HG03558 (cell line): ENCODE measurements at regions not wholly inside any gene's neighbourhood (a gene's known extent, or its start where the extent isn't known, plus 50 kb on each side); places are given as distances from the start of the nearest gene placed in this dataset.

Experiments used
- ATAC-seq: cut with Tn5 transposase; IDR thresholded peaks from one replicate; pipeline ENCODE4 v1.9.1; 2021; ENCODE audit warnings: moderate number of reproducible peaks; ENCODE audit not compliant: unreplicated experiment; ENCODE audit errors: extremely low read depth

DNA sequence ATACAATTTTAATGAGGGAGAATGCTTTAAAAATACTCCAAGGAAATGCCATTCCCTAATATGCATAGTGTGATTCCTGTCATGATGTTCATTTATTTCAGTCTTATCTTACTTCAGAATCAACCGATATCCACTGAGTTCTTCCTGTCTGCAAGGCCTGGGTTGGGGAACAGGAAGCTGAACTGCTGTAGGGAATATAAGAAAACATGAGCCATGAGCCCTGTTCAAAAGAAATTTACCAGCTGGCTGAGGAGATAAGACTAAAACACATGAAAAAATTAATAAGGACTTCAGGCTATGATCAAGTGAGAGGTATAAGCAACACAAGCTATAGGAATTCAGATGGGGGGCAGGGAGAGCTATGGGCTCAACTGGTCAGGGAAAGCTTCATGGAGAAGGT, 184.7 kb downstream of the PLPP4 start:
- ATAC-seq = no peak

DNA sequence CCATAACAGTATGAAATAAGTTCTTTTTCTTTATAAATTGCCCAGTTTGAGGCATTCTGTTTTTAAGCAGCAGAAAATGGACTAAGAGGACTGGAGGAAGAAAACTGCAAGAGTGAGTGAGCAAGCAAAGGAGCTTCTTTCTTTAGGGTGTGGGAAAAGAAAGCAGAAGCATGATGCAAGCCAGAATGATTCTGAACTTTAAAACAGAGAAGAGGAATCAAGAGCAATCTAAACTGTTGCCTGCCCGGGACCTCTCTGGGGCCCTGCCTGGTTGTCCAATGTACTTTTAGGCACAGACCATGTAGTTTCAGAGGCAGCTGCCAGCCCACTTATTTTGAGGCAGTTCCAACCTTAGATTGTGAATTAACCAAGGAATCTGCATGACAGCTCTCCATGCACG, 186.3 kb downstream of the PLPP4 start:
- no peak for ATAC-seq

DNA sequence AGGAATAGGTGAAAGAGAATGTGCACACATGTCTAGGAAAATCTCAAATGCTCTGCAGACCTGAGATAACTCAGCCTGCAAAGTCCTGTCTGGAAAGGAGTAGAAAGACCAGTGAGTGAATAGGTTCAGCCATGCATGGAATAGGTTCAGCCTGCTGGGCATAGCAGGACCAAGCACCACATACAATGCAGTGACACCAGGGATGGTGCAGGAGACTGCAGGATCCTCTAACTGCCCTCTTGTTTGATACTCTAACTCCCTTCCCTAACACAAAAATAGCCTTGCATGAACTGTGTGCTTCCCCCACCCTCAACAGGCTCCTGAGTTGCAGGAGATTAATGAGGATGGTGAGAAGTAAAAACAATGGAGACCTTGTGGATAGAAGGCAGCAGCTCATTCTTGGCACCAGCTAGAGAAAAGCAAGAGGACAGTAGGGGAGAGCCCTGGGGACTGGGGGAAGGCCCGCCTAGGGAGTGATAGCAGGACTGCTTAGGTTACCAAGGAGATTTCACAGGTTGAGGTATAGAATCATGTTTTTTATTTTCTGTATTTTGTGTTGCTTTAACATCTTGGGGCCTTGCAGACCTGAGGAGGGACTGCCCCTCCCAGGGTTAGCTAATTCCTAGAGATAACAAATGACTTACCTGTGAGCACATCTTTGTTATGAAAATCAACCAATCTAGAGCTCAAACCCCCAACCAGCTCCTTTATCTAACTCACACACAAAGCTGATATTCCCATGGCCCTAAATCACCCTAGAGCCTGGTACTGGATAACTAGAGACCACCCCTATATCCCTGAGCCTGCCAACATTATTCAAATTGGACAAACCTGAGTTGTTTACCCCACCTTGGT, 187.8 kb downstream of the PLPP4 start:
- ATAC-seq = no peak

DNA sequence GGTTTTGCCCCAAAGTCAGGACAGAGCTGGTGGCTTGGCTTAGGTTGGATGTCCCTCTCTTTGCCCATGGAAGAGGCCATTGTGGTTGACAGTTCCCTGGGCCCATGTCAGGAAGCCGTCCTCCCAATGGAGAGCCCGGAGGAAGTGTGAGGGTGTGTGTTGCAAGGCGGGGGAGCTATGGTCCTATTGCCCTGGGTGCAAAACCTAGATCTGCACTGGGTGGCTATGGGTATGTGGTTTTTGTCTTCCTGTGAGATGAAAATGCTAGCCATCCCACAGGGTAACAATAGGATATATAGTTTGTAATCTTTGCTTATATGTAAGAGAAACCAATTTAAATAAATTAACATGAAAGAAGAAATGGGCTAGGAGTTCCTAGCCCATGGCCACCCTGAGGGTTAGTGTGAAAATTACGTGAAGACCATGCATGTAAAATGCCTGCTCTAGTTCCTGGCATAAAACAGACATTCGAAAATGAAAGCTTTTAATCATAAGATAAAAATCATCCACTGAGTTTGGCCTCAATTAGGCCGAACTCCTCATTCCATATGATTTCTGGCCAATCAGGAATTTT, 189.2 kb downstream of the PLPP4 start:
- no peak for ATAC-seq

DNA sequence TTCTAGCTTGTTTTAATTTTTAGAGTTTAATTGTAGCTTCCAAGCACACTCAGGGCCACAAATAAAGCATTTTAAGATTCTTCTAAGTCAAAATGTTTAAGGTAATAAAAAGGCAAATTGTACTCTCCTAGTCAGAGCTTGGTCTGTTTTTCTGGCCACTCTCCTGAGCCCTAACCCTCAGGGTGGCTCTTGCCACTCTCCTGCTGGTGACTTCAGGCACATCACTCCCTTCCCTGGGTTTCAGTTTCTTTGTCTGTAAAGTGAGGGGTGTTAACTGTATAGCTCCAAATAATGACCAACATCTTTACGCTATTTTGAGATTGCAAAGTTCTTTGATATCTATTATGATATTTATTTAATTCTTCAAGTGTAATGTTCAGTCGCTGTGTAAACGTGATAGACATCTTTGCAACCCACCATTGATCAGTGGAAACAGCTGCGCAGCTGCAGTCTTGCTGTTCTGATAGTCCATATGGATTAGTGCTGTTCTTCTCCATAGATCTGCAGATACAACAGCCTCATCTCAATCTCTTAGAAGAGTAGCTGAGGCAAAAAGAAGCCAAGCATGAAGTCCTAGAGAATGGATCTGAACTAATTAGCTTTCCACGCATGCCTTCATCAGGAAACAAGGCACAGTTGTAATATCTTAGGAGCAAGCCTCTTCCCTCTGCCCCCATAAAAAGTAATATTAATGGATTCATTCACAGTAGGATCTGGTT, 189.9 kb downstream of the PLPP4 start:
- no peak for ATAC-seq

DNA sequence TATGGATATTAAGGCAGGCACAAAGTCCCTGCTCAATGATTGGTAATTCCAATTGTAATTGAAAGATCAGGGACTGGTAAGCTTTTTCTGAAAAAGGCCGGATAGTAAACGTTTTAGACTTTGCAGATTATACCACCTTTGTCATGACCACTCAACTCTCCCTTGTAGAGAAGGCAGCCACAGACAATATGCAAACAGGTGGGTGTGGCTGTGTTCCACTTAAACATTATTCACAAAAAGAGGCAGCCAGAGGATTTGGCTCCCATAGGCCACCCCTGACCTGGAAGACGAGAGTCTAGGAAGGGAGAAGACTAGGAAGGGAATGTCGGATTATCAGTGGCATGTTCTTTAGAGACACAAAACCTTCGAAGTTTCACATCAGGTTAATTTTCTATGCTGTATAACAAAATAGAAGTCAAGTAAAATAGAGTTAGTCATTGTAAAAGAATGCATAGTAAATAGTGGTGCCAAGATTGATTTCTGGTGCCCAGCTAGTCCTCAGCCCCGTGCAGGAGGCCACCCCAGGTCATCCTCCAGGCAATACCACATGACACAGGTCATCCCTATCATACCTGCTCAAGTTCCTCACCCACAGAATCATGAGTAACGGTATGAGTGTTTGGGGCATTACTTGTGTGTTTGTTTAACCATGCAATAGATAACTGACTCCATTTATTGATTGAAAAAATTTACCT, 193.8 kb downstream of the PLPP4 start:
- ATAC-seq = no peak

DNA sequence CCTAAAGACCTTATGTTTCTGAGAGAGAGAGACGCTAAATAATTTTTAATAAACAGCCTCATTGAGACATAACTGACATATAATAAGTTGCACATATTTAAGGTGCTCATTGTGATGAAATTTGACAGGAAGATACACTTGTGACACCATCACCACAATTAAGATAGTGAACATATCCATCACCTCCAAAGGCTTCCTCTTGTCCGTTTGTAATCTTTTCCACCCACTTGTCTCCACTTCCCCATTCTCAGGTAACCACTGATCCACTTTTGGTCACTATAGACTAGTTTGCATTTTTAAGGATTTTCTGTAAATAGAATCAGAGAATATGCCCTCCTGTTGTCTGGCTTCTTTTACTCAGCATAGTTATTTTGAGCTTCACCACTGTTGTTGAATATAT, 195.1 kb upstream of the WDR11 start:
- no peak for ATAC-seq

DNA sequence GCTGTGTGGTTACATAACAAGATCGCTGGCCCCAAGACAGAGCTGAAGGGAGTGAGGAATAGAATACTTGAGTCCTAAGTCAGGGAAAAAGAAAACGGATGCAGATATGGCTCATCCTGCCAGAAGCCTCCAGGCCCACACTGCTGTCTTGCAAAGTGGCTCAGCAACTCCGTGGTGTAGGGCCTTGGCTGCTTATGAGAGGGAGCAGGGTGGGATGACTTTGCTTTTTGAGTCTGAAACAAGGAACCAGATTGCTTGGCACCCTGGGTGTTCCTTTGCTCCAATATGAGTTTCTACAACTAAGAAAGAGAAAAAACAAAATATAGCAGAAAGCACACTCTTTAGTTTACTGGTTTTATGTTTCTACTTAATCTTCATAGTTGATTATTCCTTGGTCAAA, 193.8 kb upstream of the WDR11 start:
- no peak for ATAC-seq

DNA sequence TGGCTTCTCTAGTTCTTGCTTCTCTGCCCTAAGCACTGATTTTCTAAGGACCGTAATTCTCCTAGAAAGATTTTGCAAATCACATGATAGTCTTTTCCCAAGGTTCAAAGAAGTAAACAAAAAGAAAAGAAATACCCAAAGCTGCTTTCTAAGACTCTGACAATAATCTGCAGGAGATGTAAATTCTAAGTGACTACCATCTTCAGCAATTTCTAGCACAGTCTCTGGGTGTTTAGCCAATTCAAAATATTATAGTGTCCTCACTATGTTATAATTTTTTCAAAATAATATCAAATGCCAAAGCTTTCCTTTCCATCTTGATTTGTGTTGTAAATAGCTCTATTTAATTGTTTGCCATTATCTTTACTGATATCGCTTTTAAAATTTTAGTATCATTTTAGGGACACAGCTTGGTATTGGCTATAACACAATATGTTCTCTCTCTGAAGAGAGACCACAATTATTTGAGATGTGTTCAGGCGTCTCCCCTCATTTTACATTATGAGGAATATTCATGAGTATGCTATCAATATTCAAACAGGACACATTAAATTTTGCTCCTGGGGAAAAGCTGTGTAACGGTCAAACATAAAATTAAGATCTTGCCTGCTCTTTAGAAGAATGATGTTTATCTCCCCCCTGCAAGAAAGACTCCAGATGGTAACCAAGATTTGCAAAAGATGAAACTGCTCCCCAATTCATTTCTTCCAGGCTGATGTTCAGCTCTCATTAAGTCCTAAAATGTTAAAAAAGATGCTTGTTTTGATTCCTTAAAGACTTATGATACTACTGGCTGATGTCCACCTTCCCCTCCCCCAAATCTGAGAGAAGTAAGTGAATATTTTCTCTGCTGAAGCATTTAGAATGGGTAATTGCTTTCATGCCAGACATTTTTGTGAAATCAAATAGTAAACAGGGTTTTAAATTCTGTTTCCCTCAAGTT, 191.9 kb upstream of the WDR11 start:
- ATAC-seq = no peak

DNA sequence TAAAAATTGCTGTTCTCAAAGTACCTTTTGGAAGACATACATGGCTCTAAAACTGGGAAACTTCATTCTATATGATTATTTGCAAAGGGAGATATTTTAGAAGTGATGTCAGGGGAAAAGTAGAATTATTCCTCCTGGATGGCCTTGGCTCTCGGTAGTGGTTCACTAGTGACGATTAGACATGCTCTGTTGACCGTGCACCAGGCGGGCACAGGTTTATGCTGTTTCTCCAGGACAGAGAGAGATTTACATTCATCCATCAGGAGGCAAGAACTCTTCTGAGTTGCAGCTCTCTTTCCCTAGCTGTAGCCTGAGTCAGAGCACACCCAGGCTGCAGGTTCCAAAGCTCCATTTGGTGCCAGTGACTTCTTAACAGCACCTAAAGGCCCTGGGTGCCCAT, 184.9 kb upstream of the WDR11 start:
- ATAC-seq = no peak

DNA sequence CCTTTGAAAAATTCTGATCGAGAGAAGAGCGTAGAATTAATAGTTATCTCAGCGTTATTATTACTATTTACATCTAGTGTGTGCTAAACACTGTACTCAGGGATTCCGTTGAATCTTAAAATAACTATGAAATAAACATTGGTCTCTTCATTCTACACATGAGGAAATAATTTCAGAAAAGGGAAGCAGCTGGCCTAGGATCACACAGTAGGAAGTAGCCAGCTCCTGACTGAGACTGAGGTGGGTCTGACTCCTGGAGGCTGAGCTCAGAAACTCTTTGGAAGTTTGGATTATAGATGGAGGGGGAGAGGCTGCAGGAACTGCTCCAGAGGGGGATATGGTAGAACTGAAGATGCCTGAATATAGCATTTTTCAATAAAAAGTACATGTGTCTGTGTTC, 183.9 kb upstream of the WDR11 start:
- no peak for ATAC-seq

DNA sequence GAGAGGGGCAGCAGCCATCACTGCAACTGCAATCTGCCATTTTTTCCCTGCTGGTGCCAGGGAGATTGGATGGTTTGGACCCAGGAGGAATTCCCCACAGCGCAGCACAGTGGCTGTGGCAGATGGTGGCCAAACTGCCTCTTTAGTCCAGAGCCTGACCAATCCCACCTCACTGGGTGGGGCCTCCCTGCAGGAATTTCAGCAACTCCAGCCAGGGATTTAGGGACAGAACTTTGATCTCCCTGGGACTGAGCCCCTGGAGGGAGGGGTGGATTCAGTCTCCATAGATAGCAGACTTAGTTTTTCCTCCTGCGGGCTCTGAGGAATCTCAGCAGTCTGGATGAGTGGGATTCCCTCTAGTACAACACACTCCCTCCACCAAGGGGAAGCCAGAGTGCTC, 179.7 kb upstream of the WDR11 start:
- no peak for ATAC-seq

DNA sequence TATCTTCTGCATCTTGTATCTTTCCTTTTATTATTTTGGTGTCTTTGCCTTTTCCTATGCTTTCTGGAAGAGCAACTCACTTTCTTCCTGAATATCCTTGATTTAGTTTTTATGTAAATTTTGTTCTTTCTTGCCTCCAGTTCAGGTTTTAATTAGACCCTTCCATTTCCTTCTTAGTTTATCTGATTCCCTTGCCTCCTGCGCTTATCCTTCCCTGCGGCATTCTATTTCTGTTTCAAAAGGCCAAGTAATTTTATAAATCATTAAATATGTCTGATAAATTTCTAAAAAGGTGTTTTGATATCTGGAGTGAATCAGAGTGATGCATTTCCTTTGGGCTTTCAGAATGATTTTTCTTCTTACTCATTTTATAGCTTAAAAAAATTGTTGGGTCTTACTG, 167.7 kb upstream of the WDR11 start:
- ATAC-seq = no peak

DNA sequence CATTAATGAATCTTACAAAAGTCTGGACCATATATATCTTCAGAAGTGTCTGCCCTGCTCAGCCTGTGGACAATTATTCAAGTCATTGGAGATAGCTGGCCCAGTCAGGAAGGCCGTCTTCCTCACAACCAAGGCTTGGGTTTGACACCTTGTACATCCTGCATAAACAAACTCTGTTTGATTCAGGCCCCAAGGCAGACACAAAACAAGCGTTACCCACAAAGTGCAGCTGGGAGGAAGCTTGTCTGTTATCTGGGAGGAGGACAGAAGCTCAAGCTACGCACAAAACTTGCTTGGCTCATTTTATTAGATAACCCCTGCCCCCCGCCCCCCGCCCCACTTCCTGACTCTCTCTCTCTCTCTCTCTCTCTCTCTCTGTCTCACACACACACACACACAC, 166.9 kb upstream of the WDR11 start:
- ATAC-seq = no peak

DNA sequence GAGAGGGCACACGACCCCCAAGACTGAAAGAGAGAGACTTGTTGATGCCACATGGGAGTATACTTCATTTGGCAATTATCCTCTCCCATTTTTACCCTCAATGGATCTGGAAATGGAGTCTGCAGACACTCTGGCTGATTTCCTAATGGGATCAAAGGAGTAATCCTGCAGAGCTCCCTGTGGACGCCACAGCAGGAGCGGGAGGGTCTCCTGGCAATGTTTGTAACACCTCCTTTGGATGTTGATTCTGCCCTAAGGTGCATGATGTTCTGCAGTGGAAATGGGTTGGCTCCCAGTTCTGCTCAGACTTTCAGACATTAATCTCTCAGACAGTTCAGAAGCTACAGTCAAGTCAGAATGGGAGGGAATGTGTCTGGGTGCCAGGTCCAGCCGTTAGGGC, 166.0 kb upstream of the WDR11 start:
- ATAC-seq = no peak

DNA sequence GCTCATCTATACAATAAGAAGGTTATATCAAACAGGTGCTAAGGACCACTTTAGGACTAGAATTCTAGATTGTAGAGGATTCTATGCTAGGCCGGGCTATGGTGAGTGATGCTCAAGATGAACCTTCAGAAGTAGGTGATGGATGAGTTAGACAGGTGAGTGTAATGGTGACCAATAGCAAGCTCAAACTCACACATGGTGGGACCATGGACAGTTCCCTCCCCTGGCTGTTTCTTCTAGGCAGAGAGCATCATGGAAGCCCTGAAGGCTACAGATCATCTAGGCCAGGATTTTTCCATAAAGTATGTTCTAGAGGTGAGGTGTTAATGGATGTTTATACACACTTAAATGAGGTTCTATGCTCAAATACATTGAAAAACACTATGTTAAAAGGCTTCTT, 162.2 kb upstream of the WDR11 start:
- no peak for ATAC-seq

DNA sequence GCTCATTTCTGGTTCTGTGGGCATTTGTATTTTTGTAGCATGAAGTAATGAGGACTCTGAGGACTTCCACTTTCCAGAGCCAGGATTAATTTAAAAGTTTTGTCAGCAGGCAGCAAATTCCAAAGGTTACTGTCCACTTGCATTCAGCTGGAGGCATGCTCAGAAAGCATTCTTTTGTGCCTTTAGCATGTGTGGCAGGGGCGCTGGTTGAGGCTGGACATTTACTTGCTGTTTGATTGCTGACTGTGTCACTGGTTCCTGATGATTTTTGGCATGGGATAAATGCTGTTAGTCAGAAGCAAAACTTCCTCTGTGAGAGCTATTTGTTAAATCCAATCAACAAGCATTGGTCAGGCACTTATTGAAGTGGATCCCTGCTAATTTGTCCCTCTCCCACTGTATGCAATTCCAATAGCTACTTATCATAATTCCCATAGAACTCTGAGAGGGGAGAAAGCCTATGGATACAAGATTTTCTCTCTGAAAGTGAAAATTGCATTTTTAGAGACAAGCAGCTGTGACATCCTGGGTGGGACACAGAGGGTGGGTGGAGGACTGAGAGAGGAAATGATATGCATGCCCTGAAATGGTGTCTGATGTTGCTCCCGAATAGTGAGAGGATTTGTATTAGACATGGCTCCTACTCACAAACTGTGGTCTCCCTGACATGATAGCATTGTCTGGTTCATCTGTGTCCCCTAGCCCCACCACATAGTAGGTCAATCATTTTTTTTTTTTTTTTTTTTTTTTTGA, 161.2 kb upstream of the WDR11 start:
- no peak for ATAC-seq

DNA sequence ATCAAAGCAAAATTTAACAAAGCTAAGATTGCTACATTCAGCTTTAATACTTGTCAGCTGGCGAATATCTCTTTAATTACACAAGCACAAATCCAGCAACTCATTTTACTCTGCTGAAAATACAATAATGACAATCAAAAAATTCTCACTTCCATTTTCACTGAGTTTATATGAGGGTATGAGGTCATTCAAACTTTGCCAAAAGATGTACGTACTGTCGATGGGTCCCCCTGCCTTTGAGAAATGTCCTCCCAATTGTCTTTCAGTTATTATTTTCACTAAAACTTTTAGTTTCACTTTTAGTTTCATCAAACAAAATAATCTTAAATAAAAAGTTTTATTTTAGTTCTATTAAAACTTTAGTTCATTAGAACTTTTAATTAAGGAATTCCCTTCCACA, 159.5 kb upstream of the WDR11 start:
- no peak for ATAC-seq

DNA sequence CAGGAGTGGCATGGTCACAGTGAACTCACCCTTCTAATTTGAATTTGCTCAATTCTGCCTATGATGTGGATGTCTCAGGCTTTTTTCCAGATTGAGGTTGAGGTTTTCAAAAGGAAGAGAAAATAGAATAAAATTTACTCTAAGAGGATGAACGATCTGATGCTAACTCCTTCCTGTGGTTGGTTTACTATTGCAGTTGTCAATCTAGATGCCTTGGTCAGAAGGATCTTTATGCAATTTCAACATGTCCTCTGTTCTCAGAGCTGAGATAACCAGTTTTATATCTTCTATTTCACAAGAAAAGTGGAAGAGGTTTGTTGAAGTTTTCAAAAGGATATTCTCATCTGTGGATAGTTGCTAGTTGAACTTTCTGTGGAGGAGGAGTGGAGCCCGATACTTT, 150.7 kb upstream of the WDR11 start:
- no peak for ATAC-seq
